NB4 (cell line): ENCODE measurements at regions not wholly inside any gene's neighbourhood (a gene's known extent, or its start where the extent isn't known, plus 50 kb on each side); places are given as distances from the start of the nearest gene placed in this dataset.

Experiments
- CTCF ChIP-seq: IDR thresholded peaks from one replicate; pipeline ENCODE4 v1.5.1; 2012; ENCODE audit warnings: low read depth, low read length
- MAX ChIP-seq: IDR thresholded peaks from 2 replicates; pipeline ENCODE4 v1.6.1; 2011; ENCODE audit warnings: low read depth, low read length
- MYC ChIP-seq: IDR thresholded peaks from 2 replicates; pipeline ENCODE4 v1.6.1; 2011; ENCODE audit warnings: low read depth, low read length
- POLR2A ChIP-seq: IDR thresholded peaks from 2 replicates; pipeline ENCODE4 v1.6.1; 2011; ENCODE audit warnings: mild to moderate bottlenecking; ENCODE audit not compliant: insufficient read length; ENCODE audit errors: extremely low read depth

- TF ChIP-seq CTCF: no peak
- no peak for TF ChIP-seq POLR2A
- no peak for TF ChIP-seq MAX
- TF ChIP-seq MYC: no peak
Observed at GRCh38 chr1:222071387-222071786, 329.5 kb upstream of the DUSP10 start.
